Calu3 (cell line): ENCODE measurements at regions not wholly inside any gene's neighbourhood (a gene's known extent, or its start where the extent isn't known, plus 50 kb on each side); places are given as distances from the start of the nearest gene placed in this dataset.

Experiments used
- BruUV-seq: library from RNA; stranded (reverse); fragments of 400-500 nt; replicated peaks from 2 replicates; lab custom pipeline; 2021; lab: Mats Ljungman, UMichigan
- CTCF ChIA-PET: fragments of 300-600 bp; sonication (Branson Sonifier 250); formaldehyde crosslinking; loops from one replicate; lab custom pipeline; 2022; ENCODE audit warnings: antibody characterized with exemption; lab: Charles Lee
- DNase-seq: peaks from one replicate; pipeline ENCODE4 v3.0.0; 2022
- H3K27ac Mint-ChIP-seq: one replicate; pipeline ENCODE4 v1.8.0; 2022; ENCODE audit warnings: mixed read lengths; ENCODE audit not compliant: unreplicated experiment
- H3K27me3 Mint-ChIP-seq: one replicate; pipeline ENCODE4 v1.8.0; 2022; ENCODE audit warnings: mixed read lengths; ENCODE audit not compliant: unreplicated experiment
- H3K36me3 Mint-ChIP-seq: one replicate; pipeline ENCODE4 v1.8.0; 2022; ENCODE audit warnings: mild to moderate bottlenecking, moderate library complexity, mixed read lengths; ENCODE audit not compliant: insufficient read depth, unreplicated experiment
- H3K4me1 Mint-ChIP-seq: one replicate; pipeline ENCODE4 v1.8.0; 2022; ENCODE audit warnings: mild to moderate bottlenecking, low read depth, mixed read lengths; ENCODE audit not compliant: unreplicated experiment
- H3K4me3 Mint-ChIP-seq: one replicate; pipeline ENCODE4 v1.8.0; 2022; ENCODE audit warnings: mild to moderate bottlenecking, low read depth, moderate library complexity, mixed read lengths; ENCODE audit not compliant: unreplicated experiment
- H3K9me3 Mint-ChIP-seq: one replicate; pipeline ENCODE4 v1.8.0; 2022; ENCODE audit warnings: low read depth, mixed read lengths; ENCODE audit not compliant: unreplicated experiment
- intact Hi-C: fragments of 100-400 bp; cut with micrococcal nuclease; formaldehyde crosslinking; loops from one replicate; pipeline ENCODE4 v1.10.0; 2022; ENCODE audit not compliant: unreplicated experiment
- TF ChIP-seq, protein P1 (sequence below): fragments of 200-600 bp; IDR thresholded peaks from one replicate; pipeline ENCODE4 v1.8.0; 2022; ENCODE audit warnings: antibody characterized with exemption; ENCODE audit not compliant: unreplicated experiment

DNA sequence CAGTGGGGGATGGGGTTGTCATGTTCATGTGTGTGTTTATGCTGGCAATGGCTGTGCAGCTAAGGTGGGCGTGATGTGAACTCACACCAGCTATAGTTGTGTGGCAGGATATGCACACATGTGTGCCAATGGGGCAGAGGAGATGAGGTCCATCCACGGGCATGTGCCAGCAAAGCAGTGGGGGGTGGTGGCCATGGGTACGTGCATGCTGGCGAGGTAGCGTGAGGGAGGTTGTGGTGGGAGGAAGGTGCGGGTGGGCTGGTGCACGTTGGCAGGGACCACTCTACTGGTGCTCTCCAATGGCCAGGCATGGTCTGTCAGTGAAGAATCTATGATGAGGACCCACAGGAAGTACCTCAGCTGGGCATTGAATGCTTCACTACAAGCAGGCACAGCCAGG, 567.5 kb upstream of the SORCS1 start:
- Mint-ChIP-seq H3K9me3 (peaks cover 8% of the 10 kb centered on the region), H3K27me3 (no peaks in the 10 kb centered on the region), H3K27ac (no peak overlapping the region), H3K4me1 (peaks cover 15% of the 10 kb centered on the region), H3K4me3 (no peak overlapping the region), H3K36me3 (no peaks in the 10 kb centered on the region)
- intact Hi-C loops = no loop called here
- no peak for DNase-seq
- BruUV-seq = no TSS peak
- TF ChIP-seq, protein P1, sequence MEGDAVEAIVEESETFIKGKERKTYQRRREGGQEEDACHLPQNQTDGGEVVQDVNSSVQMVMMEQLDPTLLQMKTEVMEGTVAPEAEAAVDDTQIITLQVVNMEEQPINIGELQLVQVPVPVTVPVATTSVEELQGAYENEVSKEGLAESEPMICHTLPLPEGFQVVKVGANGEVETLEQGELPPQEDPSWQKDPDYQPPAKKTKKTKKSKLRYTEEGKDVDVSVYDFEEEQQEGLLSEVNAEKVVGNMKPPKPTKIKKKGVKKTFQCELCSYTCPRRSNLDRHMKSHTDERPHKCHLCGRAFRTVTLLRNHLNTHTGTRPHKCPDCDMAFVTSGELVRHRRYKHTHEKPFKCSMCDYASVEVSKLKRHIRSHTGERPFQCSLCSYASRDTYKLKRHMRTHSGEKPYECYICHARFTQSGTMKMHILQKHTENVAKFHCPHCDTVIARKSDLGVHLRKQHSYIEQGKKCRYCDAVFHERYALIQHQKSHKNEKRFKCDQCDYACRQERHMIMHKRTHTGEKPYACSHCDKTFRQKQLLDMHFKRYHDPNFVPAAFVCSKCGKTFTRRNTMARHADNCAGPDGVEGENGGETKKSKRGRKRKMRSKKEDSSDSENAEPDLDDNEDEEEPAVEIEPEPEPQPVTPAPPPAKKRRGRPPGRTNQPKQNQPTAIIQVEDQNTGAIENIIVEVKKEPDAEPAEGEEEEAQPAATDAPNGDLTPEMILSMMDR = no peak
- CTCF ChIA-PET = no interaction called here

DNA sequence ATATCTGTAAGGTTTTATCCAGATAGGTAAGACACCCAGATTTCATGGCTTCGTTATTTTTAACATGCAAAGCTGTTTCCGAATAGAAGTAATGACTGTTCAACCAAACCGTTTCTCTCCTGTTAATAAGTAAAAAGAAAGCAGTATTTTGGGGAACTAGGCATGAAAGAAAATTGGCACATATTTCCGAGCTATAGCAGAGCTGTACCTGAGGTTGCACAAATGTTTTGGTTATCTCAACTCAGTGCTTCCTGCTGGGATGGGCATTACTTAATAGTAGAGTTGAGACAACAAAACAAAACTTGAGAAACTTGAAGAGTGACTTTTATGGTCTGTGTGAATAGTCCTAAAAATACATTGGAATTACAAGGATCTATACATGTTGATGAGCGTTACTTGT, 564.3 kb upstream of the SORCS1 start:
- no peaks in the 10 kb centered on the region for H3K27me3 Mint-ChIP-seq
- BruUV-seq = no TSS peak
- H3K4me1 Mint-ChIP-seq = peaks cover 15% of the 10 kb centered on the region
- peak; percentile 1 for DNase-seq
- intact Hi-C loops = no loop called here
- H3K4me3 Mint-ChIP-seq = no peak overlapping the region
- CTCF ChIA-PET = no interaction called here
- no peaks in the 10 kb centered on the region for H3K9me3 Mint-ChIP-seq
- peak overlapping the region; percentile 68 for H3K27ac Mint-ChIP-seq
- H3K36me3 Mint-ChIP-seq = no peaks in the 10 kb centered on the region
- TF ChIP-seq, protein P1 = no peak

DNA sequence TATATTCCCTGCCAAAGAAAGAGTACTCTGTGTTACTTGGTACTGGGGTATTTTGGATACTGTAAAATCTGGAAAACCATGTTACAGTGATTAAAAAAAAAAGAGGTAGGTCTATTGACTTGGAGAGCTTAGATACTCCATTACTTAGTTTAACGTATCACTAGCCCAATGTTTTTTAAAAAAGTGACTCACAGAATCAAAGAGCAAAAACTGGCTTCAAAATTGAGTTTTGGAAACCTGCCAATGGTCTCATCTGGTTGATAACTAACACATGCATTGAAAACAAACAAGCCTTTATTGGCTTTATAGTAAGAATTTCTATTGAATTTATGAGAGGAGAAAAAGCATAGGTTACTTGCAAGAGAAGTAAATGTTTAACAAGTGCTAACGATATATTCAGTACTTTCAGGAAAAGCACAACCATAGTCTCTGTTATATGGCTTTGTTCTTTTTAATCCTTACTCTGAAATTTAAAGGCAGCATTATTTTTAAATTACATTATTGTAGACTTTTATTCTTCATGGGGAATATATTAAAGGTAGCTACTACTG, 563.3 kb upstream of the SORCS1 start:
- H3K4me3 Mint-ChIP-seq = no peak overlapping the region
- H3K4me1 Mint-ChIP-seq = peaks cover 15% of the 10 kb centered on the region
- no TSS peak for BruUV-seq
- no peaks in the 10 kb centered on the region for H3K27me3 Mint-ChIP-seq
- CTCF ChIA-PET = no interaction called here
- no peaks in the 10 kb centered on the region for H3K36me3 Mint-ChIP-seq
- DNase-seq = no peak
- TF ChIP-seq, protein P1 = no peak
- H3K27ac Mint-ChIP-seq = no peak overlapping the region
- H3K9me3 Mint-ChIP-seq = peaks cover 2% of the 10 kb centered on the region
- intact Hi-C loops = no loop called here

DNA sequence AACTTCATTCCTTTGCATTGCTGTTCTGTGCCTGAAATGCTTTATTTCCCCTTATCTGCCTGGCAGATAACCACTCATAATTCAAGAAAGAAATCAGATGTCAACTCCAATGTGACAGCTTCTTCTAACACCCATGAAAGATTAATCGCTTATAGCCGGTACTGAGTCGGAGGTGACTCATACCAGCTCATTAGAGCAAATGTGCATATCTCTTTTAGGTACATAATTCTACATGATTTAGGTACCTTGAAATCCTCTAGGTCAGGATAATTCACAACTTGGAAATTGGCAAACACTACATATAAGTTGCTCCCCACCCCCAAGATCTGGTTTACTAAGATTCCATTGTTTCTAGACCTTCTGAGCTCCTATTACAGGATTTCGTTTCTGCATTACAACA, 554.4 kb upstream of the SORCS1 start:
- no peaks in the 10 kb centered on the region for H3K36me3 Mint-ChIP-seq
- CTCF ChIA-PET = no interaction called here
- no peak overlapping the region for H3K27ac Mint-ChIP-seq
- no peaks in the 10 kb centered on the region for H3K27me3 Mint-ChIP-seq
- TF ChIP-seq, protein P1 = no peak
- no peak overlapping the region for H3K4me3 Mint-ChIP-seq
- peaks cover 9% of the 10 kb centered on the region for H3K4me1 Mint-ChIP-seq
- peaks cover 4% of the 10 kb centered on the region for H3K9me3 Mint-ChIP-seq
- DNase-seq = no peak
- intact Hi-C loops = no loop called here
- BruUV-seq = no TSS peak
